ENCODE measurements at regions not wholly inside any gene's neighbourhood (a gene's known extent, or its start where the extent isn't known, plus 50 kb on each side); places are given as distances from the start of the nearest gene placed in this dataset.
"Not testable (repeated sequence)": the region's sequence is repeated elsewhere in the genome, so short reads cannot be mapped to it uniquely, and the experiment has no call there.

GRCh38 chr11:49561240-49561880 lies 353.0 kb upstream of the FOLH1 start:
- DNase-seq; H3K36me3 ChIP-seq; H3K9me3 ChIP-seq; H3K4me1 ChIP-seq; intact Hi-C loops (cut with DNase I; ENCODE audit: low total_unique reads); H3K27ac ChIP-seq; H3K4me3 ChIP-seq: not testable (repeated sequence)
- WGBS, 5 donors: 15 to 23% (median 19%) methylated on average over 19 to 26 of the region's 27 CpGs
- H3K27me3 ChIP-seq (replicated peaks in 1 of 7): peaks cover 0 to 29% (median 0%) of the 10 kb centered on the region in 7 donors

- WGBS, 5 donors: 60 to 72% (median 67%) methylated on average over 5 of the region's 5 CpGs
- H3K27ac ChIP-seq; H3K4me1 ChIP-seq; DNase-seq; H3K4me3 ChIP-seq; H3K36me3 ChIP-seq; H3K9me3 ChIP-seq; intact Hi-C loops (cut with DNase I; ENCODE audit: low total_unique reads): not testable (repeated sequence)
- H3K27me3 ChIP-seq (replicated peaks in 1 of 7): peaks cover 0 to 29% (median 0%) of the 10 kb centered on the region in 7 donors
Observed at GRCh38 chr11:49562262-49562661, 353.9 kb upstream of the FOLH1 start.

GRCh38 chr11:49579492-49579891 lies 371.1 kb upstream of the FOLH1 start:
- not testable (repeated sequence) for H3K27ac ChIP-seq

GRCh38 chr11:49585495-49585894 lies 366.7 kb upstream of the OR4C13 start:
- intact Hi-C loops (cut with DNase I; ENCODE audit: low total_unique reads); H3K27me3 ChIP-seq (replicated peaks in 1 of 7); H3K27ac ChIP-seq; H3K9me3 ChIP-seq; H3K4me1 ChIP-seq; H3K4me3 ChIP-seq; H3K36me3 ChIP-seq; DNase-seq: not testable (repeated sequence)
- 61 to 83% (median 64%) methylated on average over 2 of the region's 2 CpGs for WGBS, 5 donors

More at GRCh38 chr11:49579492-49579891, 371.1 kb upstream of the FOLH1 start:
- H3K4me3 ChIP-seq; H3K27me3 ChIP-seq (replicated peaks in 1 of 7); H3K4me1 ChIP-seq; H3K36me3 ChIP-seq; DNase-seq; intact Hi-C loops (cut with DNase I; ENCODE audit: low total_unique reads); H3K9me3 ChIP-seq: not testable (repeated sequence)
- 50 to 61% (median 60%) methylated on average over 4 of the region's 4 CpGs for WGBS, 5 donors

GRCh38 chr11:49608892-49609291 lies 343.3 kb upstream of the OR4C13 start:
- H3K4me3 ChIP-seq; H3K9me3 ChIP-seq; H3K27me3 ChIP-seq (replicated peaks in 1 of 7); DNase-seq; H3K4me1 ChIP-seq; intact Hi-C loops (cut with DNase I; ENCODE audit: low total_unique reads); H3K36me3 ChIP-seq; H3K27ac ChIP-seq: not testable (repeated sequence)

GRCh38 chr11:49623872-49624271 lies 328.3 kb upstream of the OR4C13 start:
- H3K9me3 ChIP-seq; H3K4me3 ChIP-seq; H3K27ac ChIP-seq; H3K4me1 ChIP-seq; intact Hi-C loops (cut with DNase I; ENCODE audit: low total_unique reads); DNase-seq; H3K27me3 ChIP-seq (replicated peaks in 1 of 7); H3K36me3 ChIP-seq: not testable (repeated sequence)
- 0 to 76% (median 60%) methylated on average over 1 of the region's 1 CpG for WGBS, 5 donors

- H3K4me3 ChIP-seq; H3K4me1 ChIP-seq; H3K27ac ChIP-seq; H3K36me3 ChIP-seq; H3K9me3 ChIP-seq; H3K27me3 ChIP-seq (replicated peaks in 1 of 7); DNase-seq; intact Hi-C loops (cut with DNase I; ENCODE audit: low total_unique reads): not testable (repeated sequence)
- WGBS, 5 donors: 54 to 74% (median 65%) methylated on average over 2 of the region's 2 CpGs
Observed at GRCh38 chr11:49670705-49671104, 281.5 kb upstream of the OR4C13 start.

GRCh38 chr11:49702121-49702520 lies 250.1 kb upstream of the OR4C13 start:
- H3K27ac ChIP-seq; H3K4me1 ChIP-seq; H3K4me3 ChIP-seq; intact Hi-C loops (cut with DNase I; ENCODE audit: low total_unique reads); DNase-seq; H3K36me3 ChIP-seq; H3K27me3 ChIP-seq (replicated peaks in 1 of 7): not testable (repeated sequence)
- WGBS, 5 donors: 50 to 75% (median 55%) methylated on average over 1 of the region's 1 CpG
- peaks cover 0 to 31% (median 6%) of the 10 kb centered on the region in 8 donors for H3K9me3 ChIP-seq

- intact Hi-C loops (cut with DNase I; ENCODE audit: low total_unique reads); H3K36me3 ChIP-seq; H3K4me3 ChIP-seq; H3K27me3 ChIP-seq (replicated peaks in 1 of 7); H3K4me1 ChIP-seq; DNase-seq; H3K27ac ChIP-seq: not testable (repeated sequence)
- H3K9me3 ChIP-seq: peaks cover 0 to 11% (median 6%) of the 10 kb centered on the region in 8 donors
- 48 to 95% (median 90%) methylated on average over 2 of the region's 2 CpGs for WGBS, 5 donors
Observed at GRCh38 chr11:49750447-49750846, 201.7 kb upstream of the OR4C13 start.

GRCh38 chr11:49750960-49751359 lies 201.2 kb upstream of the OR4C13 start:
- H3K27me3 ChIP-seq (replicated peaks in 1 of 7); intact Hi-C loops (cut with DNase I; ENCODE audit: low total_unique reads); H3K9me3 ChIP-seq; H3K27ac ChIP-seq; H3K36me3 ChIP-seq; H3K4me1 ChIP-seq; H3K4me3 ChIP-seq; DNase-seq: not testable (repeated sequence)

- DNase-seq; H3K4me1 ChIP-seq; H3K36me3 ChIP-seq; intact Hi-C loops (cut with DNase I; ENCODE audit: low total_unique reads); H3K27ac ChIP-seq; H3K9me3 ChIP-seq; H3K4me3 ChIP-seq; H3K27me3 ChIP-seq (replicated peaks in 1 of 7): not testable (repeated sequence)
- WGBS, 5 donors: 91 to 96% (median 94%) methylated on average over 14 to 19 of the region's 20 CpGs
Observed at GRCh38 chr11:49780791-49781190, 171.4 kb upstream of the OR4C13 start.

GRCh38 chr11:49782000-49782399 lies 170.2 kb upstream of the OR4C13 start:
- H3K4me3 ChIP-seq; H3K27ac ChIP-seq; H3K36me3 ChIP-seq; H3K4me1 ChIP-seq; H3K27me3 ChIP-seq (replicated peaks in 1 of 7); intact Hi-C loops (cut with DNase I; ENCODE audit: low total_unique reads); DNase-seq; H3K9me3 ChIP-seq: not testable (repeated sequence)
- 70 to 94% (median 72%) methylated on average over 1 of the region's 1 CpG for WGBS, 5 donors

Measured in spleen (tissue), 11 donors.